ENCODE measurements at regions not wholly inside any gene's neighbourhood (a gene's known extent, or its start where the extent isn't known, plus 50 kb on each side); places are given as distances from the start of the nearest gene placed in this dataset.

GRCh38 chr1:236334893-236335545 lies 53.3 kb upstream of the ERO1B start:
- TF ChIP-seq SUZ12 (IDR thresholded peaks at IDR 0.05) (no peak), HDGF (IDR thresholded peaks at IDR 0.05; ENCODE audit: borderline replicate concordance) (no peak)

All from HEK293T (cell line).